ENCODE measurements at regions not wholly inside any gene's neighbourhood (a gene's known extent, or its start where the extent isn't known, plus 50 kb on each side); places are given as distances from the start of the nearest gene placed in this dataset.
"Not testable (repeated sequence)": the region's sequence is repeated elsewhere in the genome, so short reads cannot be mapped to it uniquely, and the experiment has no call there.

DNA sequence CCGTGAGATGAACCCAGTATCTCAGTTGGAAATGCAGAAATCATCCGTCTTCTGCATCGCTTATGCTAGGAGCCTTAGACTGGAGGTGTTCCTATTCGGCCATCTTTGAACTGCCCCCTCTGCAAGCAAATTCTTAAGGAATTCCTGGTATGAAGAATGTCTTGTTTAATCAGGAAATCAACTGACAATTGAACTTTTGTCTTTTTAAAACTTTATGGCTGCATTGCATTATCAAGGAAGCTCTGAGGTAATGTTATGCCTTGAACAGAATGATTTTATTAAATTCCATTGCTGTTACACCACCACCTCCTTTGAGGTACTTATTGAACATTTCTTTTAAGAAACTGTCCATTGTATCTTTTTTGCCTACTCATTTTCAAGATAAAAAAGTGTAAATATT lies 1915.7 kb upstream of the CDH9 start:
- no peak for DNase-seq (ENCODE audit: low read depth)

DNA sequence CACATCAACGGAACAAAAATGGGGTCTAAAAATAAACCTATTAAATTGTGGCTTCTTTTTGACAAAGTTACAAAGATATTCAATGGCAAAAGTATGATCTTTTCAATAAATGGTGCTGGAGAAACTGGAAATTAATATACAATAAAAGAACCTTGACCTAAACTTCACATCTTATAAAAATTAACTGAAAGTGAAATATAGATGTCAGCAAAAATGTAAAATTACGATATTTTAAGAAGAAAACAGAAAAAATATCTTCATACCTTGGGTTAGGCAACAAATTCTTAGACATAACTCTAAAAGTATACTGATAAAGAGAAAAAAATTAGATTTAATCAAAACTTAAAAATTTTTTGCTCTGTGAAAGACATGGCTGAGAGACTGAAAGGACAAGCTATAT lies 1909.5 kb upstream of the CDH9 start:
- DNase-seq (ENCODE audit: low read depth) = no peak

DNA sequence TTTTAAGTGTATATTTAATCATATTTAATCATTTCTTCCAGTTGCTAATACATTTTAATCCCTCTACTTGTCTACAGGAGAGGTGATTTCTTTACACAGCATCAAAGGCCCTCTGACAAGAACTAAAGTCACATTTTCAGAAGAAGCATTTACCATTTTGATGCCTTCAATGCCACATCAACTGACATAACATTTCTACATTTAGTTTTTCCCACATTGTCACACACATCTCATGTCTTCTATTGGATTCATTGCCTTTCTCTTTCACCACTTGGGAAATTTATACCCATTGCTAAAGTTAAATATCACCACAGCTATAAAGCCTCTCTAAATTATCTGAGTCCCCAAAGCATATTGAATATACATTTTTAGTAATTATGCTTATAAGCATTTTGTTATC lies 1907.5 kb upstream of the CDH9 start:
- no peak for DNase-seq (ENCODE audit: low read depth)

DNA sequence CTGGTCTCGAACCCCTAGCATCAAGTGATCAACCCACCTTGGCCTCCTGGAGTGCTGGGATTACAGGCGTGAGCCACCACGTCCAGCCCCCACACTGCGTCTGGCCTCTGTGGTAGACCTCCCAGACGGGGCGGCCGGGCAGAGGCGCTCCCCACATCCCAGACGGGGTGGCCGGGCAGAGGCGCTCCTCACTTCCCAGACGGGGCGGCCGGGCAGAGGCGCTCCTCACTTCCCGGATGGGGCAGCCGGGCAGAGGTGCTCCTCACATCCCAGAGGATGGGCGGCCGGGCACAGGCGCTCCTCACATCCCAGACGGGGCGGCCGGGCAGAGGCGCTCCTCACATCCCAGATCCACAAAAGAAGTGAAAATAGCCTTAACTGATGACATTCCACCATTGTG lies 1891.0 kb upstream of the CDH9 start:
- not testable (repeated sequence) for DNase-seq (ENCODE audit: low read depth)

DNA sequence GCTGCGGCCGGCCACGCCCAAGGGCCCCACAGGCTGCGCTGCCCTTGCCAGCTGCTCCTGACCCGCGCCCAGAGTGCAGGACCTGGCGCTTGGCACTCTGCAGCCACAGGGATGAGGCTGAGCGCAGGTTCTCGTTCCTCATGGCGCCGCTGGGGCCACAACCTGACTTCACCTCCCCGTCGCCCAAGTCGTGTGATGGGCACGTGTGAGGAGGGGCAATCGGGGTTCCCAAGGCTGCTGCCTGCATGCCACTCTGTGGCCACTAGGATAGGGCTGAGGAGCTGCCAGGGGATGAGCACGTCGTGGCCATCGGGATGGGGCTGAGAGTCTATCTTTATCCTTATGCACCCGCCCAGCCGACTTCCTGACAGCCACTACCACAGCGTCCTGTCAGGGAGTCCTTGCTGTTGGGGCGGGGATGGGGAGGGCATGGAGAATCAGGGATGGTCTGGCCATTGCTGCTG lies 1890.0 kb upstream of the CDH9 start:
- not testable (repeated sequence) for DNase-seq (ENCODE audit: low read depth)

GRCh38 chr5:28927559-28928326 lies 1889.4 kb upstream of the CDH9 start:
- no peak for DNase-seq (ENCODE audit: low read depth)

- DNase-seq (ENCODE audit: low read depth) = no peak
These were observed 1888.0 kb upstream of the CDH9 start for GRCh38 chr5:28926422-28926821.

- DNase-seq (ENCODE audit: low read depth) = no peak
These were observed 1879.2 kb upstream of the CDH9 start for GRCh38 chr5:28917631-28918030.

GRCh38 chr5:28914297-28914696 lies 1875.9 kb upstream of the CDH9 start:
- DNase-seq (ENCODE audit: low read depth) = no peak

- no peak for DNase-seq (ENCODE audit: low read depth)
These were observed 1865.3 kb upstream of the CDH9 start for GRCh38 chr5:28903643-28904042.

GRCh38 chr5:28896949-28897348 lies 1858.6 kb upstream of the CDH9 start:
- no peak for DNase-seq (ENCODE audit: low read depth)

DNA sequence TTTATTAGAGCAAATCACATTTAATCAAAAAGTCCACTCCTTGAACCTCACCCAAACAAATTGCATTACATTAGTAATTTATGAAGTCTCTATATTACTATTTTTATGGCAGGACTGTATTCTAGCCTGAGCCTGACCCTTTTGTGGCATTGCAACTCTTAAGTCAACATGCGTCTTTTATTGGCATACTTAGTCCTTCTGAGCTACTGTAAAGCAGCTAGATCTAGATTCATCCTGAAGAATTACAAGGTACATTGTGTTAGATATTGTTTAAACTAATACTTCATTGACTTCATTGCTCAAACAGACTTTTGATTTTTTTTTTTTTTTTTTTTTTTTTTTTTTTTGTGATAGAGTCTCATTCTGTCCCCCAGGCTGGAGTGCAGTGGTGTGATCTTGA lies 1842.5 kb upstream of the CDH9 start:
- DNase-seq (ENCODE audit: low read depth) = no peak

- DNase-seq (ENCODE audit: low read depth) = no peak
These were observed 1838.7 kb upstream of the CDH9 start for GRCh38 chr5:28877050-28877449.

GRCh38 chr5:28864006-28864405 lies 1825.6 kb upstream of the CDH9 start:
- no peak for DNase-seq (ENCODE audit: low read depth)

DNA sequence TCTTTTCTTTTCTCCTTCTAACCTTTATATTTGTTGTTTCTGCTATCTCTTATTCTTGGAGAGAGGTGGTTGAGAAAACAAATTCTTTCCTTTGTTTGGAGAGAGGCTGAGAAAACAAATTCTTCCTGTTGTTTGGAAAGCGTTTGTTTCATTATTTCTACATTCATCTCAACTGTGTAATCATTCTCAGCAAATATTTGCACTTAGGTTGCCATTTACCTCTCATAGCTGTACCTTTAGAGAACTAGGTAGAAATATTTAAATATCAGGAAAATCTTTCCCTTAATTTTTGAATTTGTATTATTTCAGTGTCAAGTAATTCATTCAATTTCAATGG lies 1824.4 kb upstream of the CDH9 start:
- no peak for DNase-seq (ENCODE audit: low read depth)

DNA sequence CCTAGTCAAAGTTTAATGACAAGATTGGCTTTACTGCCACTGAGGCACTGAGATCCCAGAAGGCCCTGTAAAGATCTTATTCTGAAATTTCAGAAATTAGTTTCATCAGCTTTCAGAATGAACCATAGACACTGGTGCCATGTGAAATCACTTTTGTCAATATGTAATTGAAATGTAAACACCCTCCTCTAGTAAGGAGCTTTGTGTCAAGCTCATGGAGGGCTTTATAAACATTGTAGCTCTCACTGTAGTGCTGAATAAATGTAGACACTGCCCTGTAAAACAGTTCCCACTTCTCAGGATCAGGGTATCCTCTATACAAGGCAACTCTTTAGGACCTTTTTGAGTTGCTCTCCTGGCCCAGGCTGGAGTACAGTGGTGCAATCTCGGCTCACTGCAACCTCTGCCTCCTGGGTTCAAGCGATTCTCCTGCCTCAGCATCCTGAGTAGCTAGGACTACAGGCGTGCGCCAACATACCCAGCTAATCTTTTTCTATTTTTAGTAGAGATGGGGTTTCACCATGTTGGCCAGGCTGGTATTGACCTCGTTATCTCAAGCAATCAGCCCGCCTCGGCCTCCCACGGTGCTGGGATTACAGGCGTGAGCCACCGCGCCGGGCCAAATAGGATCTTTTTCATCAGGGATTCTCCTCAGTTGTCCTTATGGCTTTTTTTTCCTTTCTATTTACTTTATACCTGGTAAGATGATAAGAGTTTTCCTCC lies 1823.9 kb upstream of the CDH9 start:
- DNase-seq (ENCODE audit: low read depth) = no peak

GRCh38 chr5:28855626-28856025 lies 1817.2 kb upstream of the CDH9 start:
- DNase-seq (ENCODE audit: low read depth) = no peak

- no peak for DNase-seq (ENCODE audit: low read depth)
These were observed 1812.0 kb upstream of the CDH9 start for GRCh38 chr5:28850320-28850921.

DNA sequence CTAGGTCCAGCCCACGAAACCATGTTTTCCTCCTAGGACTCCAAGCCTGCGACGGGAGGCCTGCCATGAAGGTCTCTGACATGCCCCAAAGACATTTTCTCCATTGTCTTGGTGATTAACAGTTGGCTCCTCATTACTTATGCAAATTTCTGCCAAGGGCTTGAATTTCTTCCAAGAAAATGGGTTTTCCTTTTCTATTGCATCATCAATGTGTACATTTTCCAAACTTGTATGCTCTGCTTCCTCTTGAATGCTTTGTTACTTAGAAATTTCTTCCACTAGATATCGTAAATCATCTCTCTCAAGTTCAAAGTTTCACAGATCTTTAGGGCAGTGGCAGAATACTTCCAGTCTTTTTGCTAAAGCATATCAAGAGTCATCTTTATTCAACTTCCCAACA lies 1792.7 kb upstream of the CDH9 start:
- no peak for DNase-seq (ENCODE audit: low read depth)

DNA sequence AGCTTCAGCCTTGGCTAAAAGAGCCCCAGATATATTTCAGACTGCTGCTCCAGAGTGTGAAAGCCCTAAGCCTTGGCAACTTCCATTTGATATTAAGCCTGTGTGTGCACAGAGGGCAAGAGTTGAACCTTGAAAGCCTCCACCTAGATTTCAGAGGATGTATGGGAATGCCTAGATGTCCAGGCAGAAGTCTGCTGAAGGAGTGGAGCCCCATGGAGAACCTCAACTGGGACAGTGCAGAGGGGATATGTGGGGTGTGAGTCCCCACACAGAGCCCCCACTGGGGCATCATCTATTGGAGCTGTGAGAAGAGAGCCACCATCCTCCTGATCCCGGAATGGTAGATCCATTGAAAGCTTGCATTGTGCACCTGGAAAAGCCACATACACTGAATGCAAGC lies 1784.8 kb upstream of the CDH9 start:
- DNase-seq (ENCODE audit: low read depth) = no peak

GRCh38 chr5:28822071-28822470 lies 1783.7 kb upstream of the CDH9 start:
- DNase-seq (ENCODE audit: low read depth) = no peak

DNA sequence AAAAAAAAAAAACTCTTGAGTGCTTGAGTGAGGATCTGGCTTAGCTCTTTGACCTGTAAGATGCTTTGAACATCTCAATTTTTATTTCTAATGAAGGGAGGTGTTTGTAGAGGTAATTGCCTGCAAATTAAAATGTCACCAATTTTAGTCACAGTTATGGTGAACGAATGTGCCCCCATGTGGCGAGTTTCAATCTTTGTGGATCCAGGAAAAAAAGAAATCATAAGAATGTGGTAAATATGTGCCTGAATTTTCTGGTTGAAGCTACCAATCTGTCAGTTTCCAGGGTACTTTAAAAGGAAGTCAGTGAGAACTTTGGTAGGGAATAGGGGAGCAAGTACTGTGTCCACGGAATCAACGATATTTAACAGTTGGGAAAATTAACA lies 1772.4 kb upstream of the CDH9 start:
- DNase-seq (ENCODE audit: low read depth) = no peak

Measured in forelimb muscle (tissue), 1 donor.